HG03469 (cell line): ENCODE measurements at regions not wholly inside any gene's neighbourhood (a gene's known extent, or its start where the extent isn't known, plus 50 kb on each side); places are given as distances from the start of the nearest gene placed in this dataset.

Experiments used
- ATAC-seq: cut with Tn5 transposase; IDR thresholded peaks from one replicate; pipeline ENCODE4 v1.9.1; 2021; ENCODE audit warnings: mild to moderate bottlenecking, moderate library complexity, moderate number of reproducible peaks; ENCODE audit not compliant: unreplicated experiment

GRCh38 chr9:73643379-73644013 lies 491.8 kb downstream of the ANXA1 start:
- ATAC-seq: no peak

- no peak for ATAC-seq
These were observed 495.9 kb downstream of the ANXA1 start for GRCh38 chr9:73647560-73647959.

GRCh38 chr9:73649552-73649951 lies 497.9 kb downstream of the ANXA1 start:
- ATAC-seq: no peak

GRCh38 chr9:73655363-73655762 lies 503.7 kb downstream of the ANXA1 start:
- ATAC-seq: no peak

- no peak for ATAC-seq
These were observed 504.2 kb downstream of the ANXA1 start for GRCh38 chr9:73655831-73656230.

GRCh38 chr9:73665253-73665652 lies 513.6 kb downstream of the ANXA1 start:
- ATAC-seq: no peak

GRCh38 chr9:73667749-73668148 lies 516.1 kb downstream of the ANXA1 start:
- no peak for ATAC-seq

- no peak for ATAC-seq
These were observed 529.2 kb downstream of the ANXA1 start for GRCh38 chr9:73680831-73681230.

GRCh38 chr9:73682789-73683188 lies 531.1 kb downstream of the ANXA1 start:
- ATAC-seq: no peak

- no peak for ATAC-seq
These were observed 532.4 kb downstream of the ANXA1 start for GRCh38 chr9:73683862-73684591.

GRCh38 chr9:73684601-73685000 lies 532.9 kb downstream of the ANXA1 start:
- no peak for ATAC-seq

- ATAC-seq: no peak
These were observed 534.1 kb downstream of the ANXA1 start for GRCh38 chr9:73685786-73686185.

- no peak for ATAC-seq
These were observed 537.6 kb downstream of the ANXA1 start for GRCh38 chr9:73689051-73689870.

GRCh38 chr9:73701415-73702057 lies 549.9 kb downstream of the ANXA1 start:
- no peak for ATAC-seq

- ATAC-seq: no peak
These were observed 562.6 kb downstream of the ANXA1 start for GRCh38 chr9:73714294-73714693.

GRCh38 chr9:73715591-73715990 lies 563.9 kb downstream of the ANXA1 start:
- ATAC-seq: no peak

GRCh38 chr9:73719660-73720059 lies 568.0 kb downstream of the ANXA1 start:
- no peak for ATAC-seq

- no peak for ATAC-seq
These were observed 568.9 kb downstream of the ANXA1 start for GRCh38 chr9:73720601-73721000.

- ATAC-seq: no peak
These were observed 584.6 kb downstream of the ANXA1 start for GRCh38 chr9:73736270-73736669.

GRCh38 chr9:73738741-73739530 lies 587.3 kb downstream of the ANXA1 start:
- ATAC-seq: no peak
